IgD-negative memory B cell (primary cell): ENCODE measurements at regions not wholly inside any gene's neighbourhood (a gene's known extent, or its start where the extent isn't known, plus 50 kb on each side); places are given as distances from the start of the nearest gene placed in this dataset.

Experiments used
- H3K27ac Mint-ChIP-seq, 3 donors: one replicate each; pipeline ENCODE4 v1.8.0; 2020 to 2022; ENCODE audit warnings: mild to moderate bottlenecking in 3 of 3, mixed read lengths in 3 of 3, moderate library complexity in 1 of 3
- H3K27me3 Mint-ChIP-seq: one replicate; pipeline ENCODE4 v1.8.0; 2021; ENCODE audit warnings: mixed read lengths
- H3K36me3 Mint-ChIP-seq: one replicate; pipeline ENCODE4 v1.8.0; 2020; ENCODE audit warnings: mild to moderate bottlenecking, mixed read lengths
- H3K4me1 Mint-ChIP-seq, 3 donors: one replicate each; pipeline ENCODE4 v1.8.0; 2020 to 2022; ENCODE audit warnings: mixed read lengths in 3 of 3, mild to moderate bottlenecking in 1 of 3
- H3K4me3 Mint-ChIP-seq, 4 donors: one replicate each; pipeline ENCODE4 v1.8.0; 2020 to 2022; ENCODE audit warnings: mild to moderate bottlenecking in 4 of 4, mixed read lengths in 4 of 4, moderate library complexity in 3 of 4
- H3K9me3 Mint-ChIP-seq, 3 donors: one replicate each; pipeline ENCODE4 v1.8.0; 2020 to 2021; ENCODE audit warnings: mixed read lengths in 3 of 3, mild to moderate bottlenecking in 1 of 3

DNA sequence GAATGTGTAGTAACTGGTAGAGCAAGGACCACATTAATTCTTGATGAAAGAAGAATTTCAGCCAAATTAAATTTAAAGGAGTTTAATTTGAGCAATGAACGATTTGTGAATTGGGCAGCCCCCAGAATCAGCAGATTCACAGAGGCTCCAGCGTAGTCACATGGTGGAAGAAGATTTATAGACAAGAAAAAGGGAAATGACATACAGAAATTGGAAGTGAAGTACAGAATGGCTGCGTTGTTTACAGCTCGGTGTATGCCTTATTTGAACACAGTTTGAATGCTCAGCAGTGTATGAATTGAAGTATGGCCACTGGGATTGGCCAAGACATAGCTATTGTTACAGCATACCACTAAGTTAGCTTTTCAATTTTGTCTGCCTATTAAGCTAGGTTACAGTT, 173.6 kb upstream of the ARG1 start:
- Mint-ChIP-seq H3K27me3 (peaks cover 3% of the 10 kb centered on the region), H3K36me3 (no peaks in the 10 kb centered on the region), H3K27ac (no peak overlapping the region), H3K9me3 (peaks cover 0 to 9% (median 0%) of the 10 kb centered on the region in 3 donors), H3K4me3 (no peak overlapping the region), H3K4me1 (peaks cover 0 to 3% (median 0%) of the 10 kb centered on the region in 3 donors)

DNA sequence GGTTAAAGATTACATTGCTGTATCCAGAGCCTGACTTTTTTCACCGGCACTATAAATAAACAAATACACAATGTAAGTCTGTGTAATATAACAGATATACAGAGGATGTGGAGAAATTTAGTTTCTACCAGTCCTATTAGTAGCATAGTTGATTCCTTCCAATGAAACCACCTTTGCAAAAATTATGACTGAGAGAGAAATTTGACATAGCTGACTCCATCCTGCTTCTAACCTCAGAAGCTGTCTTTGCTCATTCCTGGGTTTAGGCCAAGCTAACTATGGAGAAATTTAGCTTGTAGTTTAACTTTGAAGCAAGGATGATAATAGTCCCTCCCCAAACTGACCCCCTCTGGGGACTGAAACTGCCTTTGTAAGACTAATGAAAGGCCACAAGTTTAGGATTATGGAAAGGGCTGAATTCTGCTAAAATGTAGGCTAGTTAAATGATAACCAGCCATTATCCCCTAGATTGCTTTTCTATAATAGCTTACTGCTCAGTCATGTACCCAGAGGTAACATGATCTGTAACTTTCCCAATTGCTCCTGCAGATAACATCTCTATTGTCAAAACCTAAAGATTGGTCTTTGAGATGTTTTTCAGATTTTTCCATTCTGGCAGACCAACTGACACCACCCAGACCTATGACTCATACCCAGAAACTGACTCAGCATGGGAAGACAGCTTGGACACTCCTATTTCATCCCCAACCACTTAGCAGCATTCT, 172.8 kb upstream of the ARG1 start:
- Mint-ChIP-seq H3K36me3 (no peaks in the 10 kb centered on the region), H3K27me3 (peaks cover 2% of the 10 kb centered on the region), H3K4me3 (peak overlapping the region in 1 of 4 donors; percentile 20), H3K9me3 (peaks cover 0 to 9% (median 0%) of the 10 kb centered on the region in 3 donors), H3K27ac (peak overlapping the region in 1 of 3 donors; percentile 28), H3K4me1 (peaks cover 0 to 3% (median 0%) of the 10 kb centered on the region in 3 donors)

DNA sequence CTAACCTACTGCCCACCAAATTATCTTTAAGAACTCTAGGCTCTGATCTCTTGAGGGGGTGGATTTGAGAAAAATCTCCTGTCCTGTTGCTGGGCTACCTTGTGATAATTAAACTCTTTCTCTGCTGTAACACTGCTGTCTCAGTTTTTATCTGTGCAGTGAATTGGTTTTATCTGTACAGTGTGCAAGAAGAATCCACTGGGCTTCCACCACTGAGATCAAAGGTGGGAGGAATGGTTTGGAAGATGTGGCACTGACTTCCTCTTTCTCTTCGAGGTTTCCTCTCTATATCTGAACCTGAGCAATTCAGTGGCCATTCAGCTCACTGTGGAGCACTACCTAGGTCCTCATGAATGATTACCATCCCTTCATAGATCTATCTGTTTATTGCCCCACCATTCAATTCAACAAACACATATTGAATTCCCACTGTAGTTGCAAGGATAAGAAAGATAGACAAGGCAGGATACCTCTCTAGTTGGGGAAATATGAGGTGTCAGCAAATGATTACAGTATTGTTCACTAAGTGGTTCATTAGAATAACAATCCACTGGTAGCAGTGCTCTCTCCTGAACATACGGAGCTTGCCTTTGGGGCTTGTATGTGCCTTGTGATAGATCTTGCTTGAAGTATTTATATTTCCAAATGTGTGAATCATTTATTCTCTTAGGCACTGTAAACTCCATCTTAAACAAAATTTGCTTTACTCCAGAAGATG, 172.1 kb upstream of the ARG1 start:
- Mint-ChIP-seq H3K27ac (no peak overlapping the region), H3K36me3 (no peaks in the 10 kb centered on the region), H3K9me3 (peaks cover 0 to 9% (median 0%) of the 10 kb centered on the region in 3 donors), H3K4me3 (no peak overlapping the region), H3K27me3 (no peaks in the 10 kb centered on the region), H3K4me1 (peaks cover 0 to 3% (median 0%) of the 10 kb centered on the region in 3 donors)

DNA sequence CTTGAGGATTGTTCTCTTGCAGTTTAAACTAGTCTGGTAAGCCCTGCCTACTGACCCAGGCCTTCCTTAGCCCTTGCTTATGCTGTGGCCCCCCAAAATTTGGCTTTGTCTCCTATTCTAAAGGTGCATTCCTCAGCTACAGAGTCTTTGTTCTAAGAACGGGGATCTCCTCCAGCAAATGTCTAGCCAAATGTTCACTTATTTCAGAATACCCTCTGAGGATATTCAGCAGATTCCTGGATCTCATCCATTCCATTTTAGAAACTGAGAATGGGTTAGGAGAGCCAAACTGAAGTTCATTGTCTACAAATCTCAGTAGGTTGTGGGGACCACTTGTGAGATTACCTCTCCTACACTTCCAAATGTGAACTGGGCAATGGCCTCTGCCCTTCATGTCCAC, 164.2 kb upstream of the ARG1 start:
- Mint-ChIP-seq H3K36me3 (no peaks in the 10 kb centered on the region), H3K27me3 (no peaks in the 10 kb centered on the region), H3K27ac (no peak overlapping the region), H3K4me1 (no peaks in the 10 kb centered on the region), H3K4me3 (no peak overlapping the region), H3K9me3 (peaks cover 0 to 7% (median 0%) of the 10 kb centered on the region in 3 donors)

DNA sequence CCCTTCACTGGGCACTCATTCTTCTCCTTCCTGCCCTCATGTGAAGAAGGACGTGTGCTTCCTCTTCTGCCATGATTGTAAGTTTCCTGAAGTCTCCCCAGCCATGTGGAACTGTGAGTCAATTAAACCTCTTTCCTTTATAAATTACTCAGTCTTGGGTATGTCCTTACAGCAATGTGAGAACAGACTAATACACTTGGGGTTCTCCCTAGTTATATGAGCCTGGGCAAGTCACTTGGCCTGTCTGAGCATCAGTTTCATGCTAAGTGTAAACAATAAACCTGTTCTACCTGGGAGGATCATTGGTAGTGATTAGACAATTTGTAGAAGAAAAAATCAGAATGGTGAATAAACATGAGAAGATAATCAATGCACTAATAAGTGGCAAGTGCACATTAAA, 162.2 kb upstream of the ARG1 start:
- Mint-ChIP-seq H3K27ac (no peak overlapping the region), H3K9me3 (peaks cover 0 to 7% (median 0%) of the 10 kb centered on the region in 3 donors), H3K36me3 (no peaks in the 10 kb centered on the region), H3K4me1 (no peaks in the 10 kb centered on the region), H3K4me3 (no peak overlapping the region), H3K27me3 (no peaks in the 10 kb centered on the region)

DNA sequence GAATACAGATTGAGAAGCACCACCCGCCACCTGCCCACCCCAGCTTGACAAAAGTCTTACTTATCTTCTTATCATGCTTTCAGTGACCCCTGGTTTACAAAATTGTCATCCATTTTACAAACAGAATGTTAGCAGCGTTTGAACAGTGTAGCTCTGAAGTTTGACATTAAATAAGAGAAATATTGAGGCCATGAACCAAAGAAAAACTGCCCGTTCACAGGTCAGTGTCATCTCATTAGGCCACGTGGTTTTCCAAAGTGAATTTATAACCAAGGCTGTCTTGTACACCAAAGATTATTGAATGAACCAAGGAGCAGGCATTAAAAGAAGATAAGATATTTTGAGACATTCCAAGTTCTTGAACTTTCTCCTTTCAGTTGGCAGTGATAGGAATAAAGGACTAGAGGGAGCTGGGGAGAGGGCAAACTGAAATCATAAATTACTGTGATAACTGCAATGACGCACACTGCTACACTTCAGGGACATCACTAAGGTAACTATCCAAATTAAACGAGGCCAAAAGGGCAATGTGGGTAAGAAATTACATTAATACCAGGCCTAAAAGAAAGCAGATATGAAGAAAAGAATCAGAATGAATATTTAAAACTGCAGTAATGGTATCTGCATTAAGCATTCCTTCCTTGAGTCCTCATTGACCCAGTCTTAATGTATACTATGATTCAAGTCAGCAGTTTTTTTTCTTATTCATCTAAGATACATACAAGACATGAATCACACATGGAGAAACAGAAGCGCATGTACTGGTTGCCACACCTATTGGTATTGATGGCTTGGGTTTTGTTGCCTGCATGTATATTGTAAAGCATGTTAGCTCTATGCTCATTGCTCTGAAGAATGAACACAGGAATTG, 159.8 kb upstream of the ARG1 start:
- no peaks in the 10 kb centered on the region for H3K27me3 Mint-ChIP-seq

DNA sequence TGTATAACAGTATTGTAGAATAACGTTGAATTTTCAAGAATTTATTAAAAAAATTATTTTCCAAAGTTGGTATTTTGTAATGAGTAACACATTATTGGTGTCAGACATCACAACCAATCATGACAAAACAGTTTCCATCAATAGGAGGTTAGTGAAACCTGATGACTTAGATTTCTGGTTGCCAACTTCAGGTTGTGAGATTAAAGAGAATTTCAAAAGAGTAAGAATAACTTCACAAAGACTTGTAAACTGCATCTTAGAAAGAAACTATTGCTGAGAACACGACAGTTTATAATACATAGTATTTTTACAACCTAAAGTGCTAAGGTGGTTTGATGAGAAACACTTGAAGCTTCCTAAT, 159.2 kb upstream of the ARG1 start:
- Mint-ChIP-seq H3K27ac (no peak overlapping the region), H3K27me3 (no peaks in the 10 kb centered on the region), H3K4me1 (no peaks in the 10 kb centered on the region), H3K4me3 (no peak overlapping the region), H3K9me3 (peaks cover 0 to 7% (median under 1%) of the 10 kb centered on the region in 3 donors), H3K36me3 (no peaks in the 10 kb centered on the region)

More for the DNA sequence above, 159.8 kb upstream of the ARG1 start:
- no peaks in the 10 kb centered on the region for H3K4me1 Mint-ChIP-seq
- no peak overlapping the region for H3K27ac Mint-ChIP-seq
- no peak overlapping the region for H3K4me3 Mint-ChIP-seq
- no peaks in the 10 kb centered on the region for H3K36me3 Mint-ChIP-seq
- peaks cover 0 to 7% (median 0%) of the 10 kb centered on the region in 3 donors for H3K9me3 Mint-ChIP-seq

DNA sequence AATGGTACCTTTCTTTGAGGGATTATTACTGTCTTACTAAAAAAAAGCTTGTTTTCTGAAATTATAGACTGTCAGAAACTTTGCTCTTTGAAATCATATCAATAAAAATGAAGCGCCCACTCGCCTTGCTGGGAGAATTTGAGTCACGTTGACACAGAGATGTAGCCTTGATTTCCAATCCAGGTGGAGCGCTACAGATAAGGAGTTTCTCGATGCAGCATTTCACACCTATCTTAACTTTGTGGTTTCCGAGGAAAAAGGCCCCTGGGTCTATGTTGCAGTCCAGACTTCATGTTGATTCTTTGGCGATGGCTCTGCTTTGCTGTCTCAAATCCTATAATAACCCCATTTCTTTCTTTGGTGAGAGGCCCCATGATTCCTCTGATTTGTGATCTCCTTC, 158.1 kb upstream of the ARG1 start:
- H3K4me3 Mint-ChIP-seq: no peak overlapping the region
- H3K36me3 Mint-ChIP-seq: no peaks in the 10 kb centered on the region
- H3K4me1 Mint-ChIP-seq: no peaks in the 10 kb centered on the region
- peaks cover 0 to 7% (median 1%) of the 10 kb centered on the region in 3 donors for H3K9me3 Mint-ChIP-seq
- no peaks in the 10 kb centered on the region for H3K27me3 Mint-ChIP-seq
- no peak overlapping the region for H3K27ac Mint-ChIP-seq

DNA sequence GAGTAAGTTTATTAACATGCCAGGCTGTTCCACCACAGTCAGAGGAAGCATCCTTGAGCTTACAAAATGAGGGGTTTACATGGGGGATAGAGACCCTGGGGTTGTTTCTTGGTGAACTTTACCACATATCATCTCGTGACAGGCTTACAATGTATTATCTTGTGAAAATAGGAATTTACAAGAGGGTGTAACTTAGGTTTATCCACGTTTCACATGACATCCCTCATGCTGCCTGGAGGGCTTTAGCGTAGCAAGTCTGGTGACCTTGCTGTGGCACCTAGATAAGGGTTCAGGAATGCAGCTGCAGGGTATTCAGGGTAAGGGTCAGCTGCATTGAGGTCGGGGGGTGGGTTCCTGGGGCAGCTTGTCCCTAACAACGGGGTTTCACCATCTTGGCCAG, 154.6 kb upstream of the ARG1 start:
- Mint-ChIP-seq H3K36me3 (no peaks in the 10 kb centered on the region), H3K9me3 (peaks cover 0 to 3% (median 3%) of the 10 kb centered on the region in 3 donors), H3K4me1 (no peaks in the 10 kb centered on the region)

DNA sequence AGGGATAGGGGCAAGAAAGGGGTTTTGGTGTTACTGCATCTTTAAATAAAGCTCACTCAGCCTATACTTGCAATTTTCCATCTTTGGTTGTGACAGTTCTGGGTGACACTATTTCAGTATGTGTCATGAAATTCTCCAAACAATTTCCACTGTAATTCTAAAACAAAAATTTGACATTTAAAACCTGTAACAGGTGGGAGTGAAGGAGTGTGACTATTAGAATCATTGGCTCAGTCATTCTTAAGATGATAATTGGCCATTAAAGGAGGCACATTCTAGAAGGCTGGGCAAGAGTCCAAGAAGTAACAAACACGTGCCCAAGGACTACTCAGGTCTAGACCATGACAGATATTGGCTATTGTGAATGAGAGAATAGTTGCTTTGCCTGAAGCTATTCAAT, 153.3 kb upstream of the ARG1 start:
- Mint-ChIP-seq H3K36me3 (no peaks in the 10 kb centered on the region), H3K27me3 (no peaks in the 10 kb centered on the region), H3K9me3 (peaks cover 0 to 3% (median 3%) of the 10 kb centered on the region in 3 donors), H3K27ac (no peak overlapping the region), H3K4me1 (no peaks in the 10 kb centered on the region), H3K4me3 (no peak overlapping the region)

More for the DNA sequence above, 154.6 kb upstream of the ARG1 start:
- Mint-ChIP-seq H3K4me3 (no peak overlapping the region), H3K27me3 (no peaks in the 10 kb centered on the region), H3K27ac (no peak overlapping the region)

DNA sequence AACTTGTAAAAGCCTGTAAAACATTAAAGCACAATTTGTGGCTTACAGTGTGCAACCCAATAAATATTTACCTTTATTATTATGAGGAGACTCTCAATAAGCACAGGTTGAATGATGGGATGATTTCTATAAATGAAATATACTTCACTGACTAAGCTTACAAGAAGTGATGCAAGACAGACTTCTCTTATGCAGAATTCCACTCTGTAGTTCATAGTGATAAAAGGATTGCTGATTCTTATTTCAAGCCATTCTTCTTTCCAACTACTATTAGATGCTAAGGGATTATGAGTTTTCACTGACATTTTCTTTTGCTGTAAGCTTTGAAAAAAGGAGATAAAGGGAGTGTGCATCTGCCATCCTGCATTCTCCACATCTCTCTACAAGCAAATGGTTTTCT, 149.0 kb upstream of the ARG1 start:
- Mint-ChIP-seq H3K27ac (no peak overlapping the region), H3K27me3 (no peaks in the 10 kb centered on the region), H3K36me3 (no peaks in the 10 kb centered on the region), H3K4me3 (no peak overlapping the region), H3K4me1 (peaks cover 0 to 4% (median 2%) of the 10 kb centered on the region in 3 donors), H3K9me3 (peaks cover 0 to 4% (median 3%) of the 10 kb centered on the region in 3 donors)

DNA sequence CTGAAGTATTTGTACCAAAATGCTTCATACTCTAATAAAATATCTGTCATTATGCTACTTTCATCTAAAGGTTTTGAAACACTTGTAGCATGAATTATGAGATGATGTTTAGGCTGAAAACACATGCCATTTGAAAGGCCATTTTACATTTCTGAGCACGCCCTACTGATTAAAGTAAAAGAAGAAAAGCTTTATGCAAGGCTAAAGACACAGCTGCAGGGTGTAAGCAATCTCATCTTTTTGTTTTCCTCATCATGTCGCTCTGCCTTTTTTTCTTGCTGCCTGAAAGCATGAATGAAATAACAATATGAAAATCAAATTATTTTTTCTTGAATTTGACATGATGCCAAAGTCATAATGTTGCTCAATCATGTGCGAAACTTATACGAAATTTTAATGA, 148.6 kb upstream of the ARG1 start:
- Mint-ChIP-seq H3K27me3 (no peaks in the 10 kb centered on the region), H3K4me3 (no peak overlapping the region), H3K36me3 (no peaks in the 10 kb centered on the region), H3K9me3 (peaks cover 0 to 5% (median 3%) of the 10 kb centered on the region in 3 donors), H3K4me1 (peaks cover 0 to 4% (median 2%) of the 10 kb centered on the region in 3 donors), H3K27ac (no peak overlapping the region)

DNA sequence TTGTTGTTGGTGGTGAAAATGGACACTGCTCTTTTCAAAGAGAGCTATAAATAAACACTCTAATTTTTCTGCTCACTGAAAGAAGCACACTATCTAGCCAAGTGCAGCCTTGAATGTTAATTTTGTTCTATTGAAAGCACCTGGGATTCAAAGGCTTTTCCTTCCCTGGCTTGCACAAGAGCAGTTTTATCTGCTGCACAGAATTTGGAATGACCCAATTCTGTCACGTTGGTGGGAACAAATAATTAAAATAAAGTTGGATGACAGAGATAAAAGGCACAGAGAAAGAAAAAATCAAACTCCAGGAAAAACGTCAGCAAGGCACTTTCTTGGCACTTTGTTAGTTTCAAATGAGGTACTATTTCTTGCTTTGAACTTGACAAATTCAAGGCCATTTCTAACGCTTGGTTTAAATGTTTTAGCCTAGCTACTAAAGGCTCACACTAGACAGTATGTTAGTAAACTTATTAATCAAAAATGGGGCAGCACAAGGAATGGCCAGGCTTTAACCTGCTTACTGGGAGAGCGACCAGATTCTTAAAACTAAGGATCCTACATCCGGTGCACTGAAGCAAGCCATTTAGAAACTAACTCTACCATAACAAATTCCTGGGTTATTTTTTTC, 145.5 kb upstream of the ARG1 start:
- Mint-ChIP-seq H3K27ac (no peak overlapping the region), H3K4me3 (no peak overlapping the region), H3K27me3 (peaks cover 8% of the 10 kb centered on the region), H3K36me3 (no peaks in the 10 kb centered on the region), H3K9me3 (peaks cover 0 to 4% (median 0%) of the 10 kb centered on the region in 3 donors), H3K4me1 (peaks cover 0 to 4% (median 2%) of the 10 kb centered on the region in 3 donors)

DNA sequence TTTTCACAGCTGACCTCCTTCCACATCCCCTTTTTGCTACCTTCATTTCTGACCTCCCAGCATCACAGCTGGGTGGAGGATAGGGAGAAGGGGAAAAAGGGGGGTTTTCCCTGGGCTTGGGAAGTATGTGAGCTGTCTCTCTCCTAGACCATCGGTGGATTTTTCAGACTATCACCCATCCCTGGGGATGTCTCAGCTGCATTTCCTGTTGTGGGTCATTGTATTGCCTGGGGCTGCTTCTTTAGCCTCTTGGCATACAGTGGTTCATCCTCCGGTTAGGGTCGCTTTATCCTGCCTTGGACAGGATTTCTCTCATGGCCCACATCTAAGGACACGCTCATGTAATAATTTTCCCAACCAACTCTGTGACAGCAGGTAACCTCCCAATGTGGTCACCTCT, 142.5 kb upstream of the ARG1 start:
- H3K4me1 Mint-ChIP-seq: peaks cover 0 to 4% (median 2%) of the 10 kb centered on the region in 3 donors
- peaks cover 0 to 10% (median 7%) of the 10 kb centered on the region in 3 donors for H3K9me3 Mint-ChIP-seq
- peaks cover 12% of the 10 kb centered on the region for H3K27me3 Mint-ChIP-seq
- H3K36me3 Mint-ChIP-seq: no peaks in the 10 kb centered on the region
- H3K27ac Mint-ChIP-seq: no peak overlapping the region
- no peak overlapping the region for H3K4me3 Mint-ChIP-seq
